BJ (cell line): ENCODE measurements at regions not wholly inside any gene's neighbourhood (a gene's known extent, or its start where the extent isn't known, plus 50 kb on each side); places are given as distances from the start of the nearest gene placed in this dataset.

ENCODE experiments used
- CTCF ChIA-PET: fragments of 350-600 bp; formaldehyde crosslinking; extraction: SDS; loops from one replicate; lab custom pipeline; 2021; ENCODE audit warnings: antibody characterized with exemption, inconsistent platforms; lab: Yijun Ruan, JAX
- POLR2A ChIA-PET: fragments of 300-600 bp; sonication (Branson Sonifier 250); formaldehyde crosslinking; extraction: SDS; loops from one replicate; lab custom pipeline; 2021; ENCODE audit warnings: antibody characterized with exemption; lab: Charles Lee
- DNase-seq: peaks from one replicate; pipeline ENCODE4 v3.0.0-alpha.2; 2011; ENCODE audit warnings: low read depth
- H3K27me3 ChIP-seq: 2 replicates; pipeline ENCODE4 v1.6.0; 2011; ENCODE audit warnings: low read length; ENCODE audit not compliant: control insufficient read depth, insufficient read depth
- H3K36me3 ChIP-seq: 2 replicates; pipeline ENCODE4 v1.5.1; 2011; ENCODE audit warnings: low read length; ENCODE audit not compliant: control insufficient read depth, insufficient read depth
- H3K4me3 ChIP-seq: 2 replicates; pipeline ENCODE4 v1.5.1; 2011; ENCODE audit warnings: low read depth, mild to moderate bottlenecking, control low read depth, low read length
- TF ChIP-seq, protein P1 (sequence below): IDR thresholded peaks from 2 replicates; pipeline ENCODE4 v1.5.1; 2011; ENCODE audit warnings: low read depth, mild to moderate bottlenecking, control low read depth, inconsistent platforms, low read length, moderate library complexity; ENCODE audit not compliant: insufficient read depth

GRCh38 chr3:59472541-59472940, 422.7 kb upstream of the CFAP20DC start:
- no peaks in the 10 kb centered on the region for H3K27me3 ChIP-seq
- POLR2A ChIA-PET = no interaction called here
- TF ChIP-seq, protein P1, sequence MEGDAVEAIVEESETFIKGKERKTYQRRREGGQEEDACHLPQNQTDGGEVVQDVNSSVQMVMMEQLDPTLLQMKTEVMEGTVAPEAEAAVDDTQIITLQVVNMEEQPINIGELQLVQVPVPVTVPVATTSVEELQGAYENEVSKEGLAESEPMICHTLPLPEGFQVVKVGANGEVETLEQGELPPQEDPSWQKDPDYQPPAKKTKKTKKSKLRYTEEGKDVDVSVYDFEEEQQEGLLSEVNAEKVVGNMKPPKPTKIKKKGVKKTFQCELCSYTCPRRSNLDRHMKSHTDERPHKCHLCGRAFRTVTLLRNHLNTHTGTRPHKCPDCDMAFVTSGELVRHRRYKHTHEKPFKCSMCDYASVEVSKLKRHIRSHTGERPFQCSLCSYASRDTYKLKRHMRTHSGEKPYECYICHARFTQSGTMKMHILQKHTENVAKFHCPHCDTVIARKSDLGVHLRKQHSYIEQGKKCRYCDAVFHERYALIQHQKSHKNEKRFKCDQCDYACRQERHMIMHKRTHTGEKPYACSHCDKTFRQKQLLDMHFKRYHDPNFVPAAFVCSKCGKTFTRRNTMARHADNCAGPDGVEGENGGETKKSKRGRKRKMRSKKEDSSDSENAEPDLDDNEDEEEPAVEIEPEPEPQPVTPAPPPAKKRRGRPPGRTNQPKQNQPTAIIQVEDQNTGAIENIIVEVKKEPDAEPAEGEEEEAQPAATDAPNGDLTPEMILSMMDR = no peak
- no peaks in the 10 kb centered on the region for H3K36me3 ChIP-seq
- H3K4me3 ChIP-seq = no peak overlapping the region
- CTCF ChIA-PET = interaction anchor here (2.0 kb wide), 1 partner anchor 12 kb away, joined by 4 read pairs; no protein-coding TSS in a partner anchor
- DNase-seq = no peak

GRCh38 chr3:59469948-59470723, 420.3 kb upstream of the CFAP20DC start:
- H3K4me3 ChIP-seq = no peak overlapping the region
- POLR2A ChIA-PET = no interaction called here
- no peak for DNase-seq
- CTCF ChIA-PET = no interaction called here
- no peaks in the 10 kb centered on the region for H3K36me3 ChIP-seq
- no peaks in the 10 kb centered on the region for H3K27me3 ChIP-seq
- TF ChIP-seq, protein P1 = no peak

DNA sequence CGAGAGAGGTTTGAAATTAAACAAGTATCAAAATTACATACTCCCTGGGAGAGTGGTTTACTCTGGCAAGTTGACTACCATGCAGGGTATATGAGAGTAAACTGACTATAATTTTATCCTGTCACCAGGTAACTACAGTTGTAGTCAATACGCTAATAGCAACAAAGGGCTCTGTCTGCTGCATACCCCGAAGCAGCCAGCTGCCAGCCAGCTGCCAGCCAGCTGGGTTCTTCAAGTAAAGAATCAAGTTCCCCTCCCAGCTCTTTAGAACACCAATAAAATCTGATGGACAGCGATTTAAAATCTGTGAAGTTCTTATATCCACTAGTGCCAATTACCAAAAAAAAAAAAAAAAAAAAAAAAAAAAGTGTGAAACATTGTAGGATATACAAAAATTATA, 417.7 kb upstream of the CFAP20DC start:
- ChIA-PET CTCF (interaction anchor here (0.9 kb wide), 1 partner anchor 15 kb away, joined by 4 read pairs; no protein-coding TSS in a partner anchor), POLR2A (no interaction called here)
- H3K36me3 ChIP-seq = no peaks in the 10 kb centered on the region
- no peaks in the 10 kb centered on the region for H3K27me3 ChIP-seq
- TF ChIP-seq, protein P1 = no peak
- H3K4me3 ChIP-seq = no peak overlapping the region
- DNase-seq = no peak

- no peak for DNase-seq
- POLR2A ChIA-PET = no interaction called here
- Histone ChIP-seq H3K36me3 (no peaks in the 10 kb centered on the region), H3K4me3 (no peak overlapping the region), H3K27me3 (no peaks in the 10 kb centered on the region)
- CTCF ChIA-PET = no interaction called here
- TF ChIP-seq, protein P1 = no peak
Observed at GRCh38 chr3:59464187-59464586, 414.4 kb upstream of the CFAP20DC start.

GRCh38 chr3:59463253-59463652, 413.4 kb upstream of the CFAP20DC start:
- ChIA-PET CTCF (interaction anchor here (0.7 kb wide), 1 partner anchor 100 kb away, joined by 3 read pairs; no protein-coding TSS in a partner anchor), POLR2A (no interaction called here)
- TF ChIP-seq, protein P1 = no peak
- Histone ChIP-seq H3K36me3 (no peaks in the 10 kb centered on the region), H3K27me3 (no peaks in the 10 kb centered on the region), H3K4me3 (no peak overlapping the region)
- DNase-seq = no peak
